GM23338 (cell line): ENCODE measurements at regions not wholly inside any gene's neighbourhood (a gene's known extent, or its start where the extent isn't known, plus 50 kb on each side); places are given as distances from the start of the nearest gene placed in this dataset.

Source experiments
- ATAC-seq: fragments of 200-7000 bp; cut with Tn5 transposase; 3 replicates; pipeline ENCODE4 v1.9.1; 2020
- DNase-seq: peaks from one replicate; pipeline ENCODE4 v3.0.0-alpha.2; 2015; ENCODE audit warnings: low spot score
- H2AFZ ChIP-seq: fragments of 200-600 bp; sonication (generic); 2 replicates; pipeline ENCODE4 v1.8.0; 2016; ENCODE audit warnings: antibody characterized with exemption, mild to moderate bottlenecking, moderate library complexity
- H3F3A ChIP-seq: fragments of 200-600 bp; sonication (generic); replicated peaks from 2 replicates; pipeline ENCODE4 v1.8.0; 2017; ENCODE audit warnings: antibody characterized with exemption, mixed run types, low read depth
- H3K27ac ChIP-seq: fragments of 200-600 bp; sonication (generic); 2 replicates; pipeline ENCODE4 v1.6.1; 2016; ENCODE audit warnings: low read depth
- H3K27me3 ChIP-seq: fragments of 200-600 bp; sonication (generic); 2 replicates; pipeline ENCODE4 v1.8.0; 2016; ENCODE audit warnings: mild to moderate bottlenecking, mixed run types, moderate library complexity; ENCODE audit not compliant: insufficient read depth
- H3K36me3 ChIP-seq: fragments of 200-600 bp; sonication (generic); 2 replicates; pipeline ENCODE4 v1.8.0; 2016; ENCODE audit warnings: mild to moderate bottlenecking; ENCODE audit not compliant: insufficient read depth
- H3K4me1 ChIP-seq: fragments of 200-600 bp; sonication (generic); 2 replicates; pipeline ENCODE4 v1.8.0; 2016; ENCODE audit warnings: mild to moderate bottlenecking, moderate library complexity; ENCODE audit not compliant: insufficient read depth
- H3K4me2 ChIP-seq: fragments of 200-600 bp; sonication (generic); 2 replicates; pipeline ENCODE4 v1.7.1; 2017; ENCODE audit warnings: mixed run types
- H3K4me3 ChIP-seq: fragments of 200-600 bp; sonication (generic); 2 replicates; pipeline ENCODE4 v1.6.1; 2016; ENCODE audit warnings: mixed run types
- H3K79me2 ChIP-seq: fragments of 200-600 bp; sonication (generic); replicated peaks from 2 replicates; pipeline ENCODE4 v1.8.0; 2017; ENCODE audit warnings: mild to moderate bottlenecking; ENCODE audit not compliant: insufficient read depth
- H3K9me2 ChIP-seq: fragments of 200-600 bp; sonication (generic); 2 replicates; pipeline ENCODE4 v1.8.0; 2017; ENCODE audit not compliant: insufficient read depth
- H4K20me1 ChIP-seq: fragments of 200-600 bp; sonication (generic); replicated peaks from 2 replicates; pipeline ENCODE4 v1.8.0; 2017; ENCODE audit warnings: mild to moderate bottlenecking; ENCODE audit not compliant: insufficient read depth
- H3K27ac Mint-ChIP-seq: 2 replicates; pipeline ENCODE4 v1.8.0; 2020; ENCODE audit warnings: inconsistent platforms, mild to moderate bottlenecking, moderate library complexity, mixed read lengths
- H3K27me3 Mint-ChIP-seq: 3 replicates; pipeline ENCODE4 v1.8.0; 2022; ENCODE audit warnings: low read depth, mild to moderate bottlenecking, moderate library complexity, mixed read lengths, inconsistent platforms; ENCODE audit not compliant: insufficient read depth, poor library complexity
- H3K36me3 Mint-ChIP-seq: 3 replicates; pipeline ENCODE4 v1.8.0; 2021; ENCODE audit warnings: low read depth, mild to moderate bottlenecking, inconsistent platforms, moderate library complexity, mixed read lengths
- H3K4me1 Mint-ChIP-seq: 3 replicates; pipeline ENCODE4 v1.8.0; 2020; ENCODE audit warnings: mild to moderate bottlenecking, inconsistent platforms, mixed read lengths
- H3K4me3 Mint-ChIP-seq: 3 replicates; pipeline ENCODE4 v1.8.0; 2021; ENCODE audit warnings: moderate library complexity, mild to moderate bottlenecking, inconsistent platforms, mixed read lengths
- H3K9me3 Mint-ChIP-seq: 3 replicates; pipeline ENCODE4 v1.8.0; 2020; ENCODE audit warnings: moderate library complexity, mild to moderate bottlenecking, inconsistent platforms, mixed read lengths
- CREB1 ChIP-seq: fragments of 250-450 bp; sonication (Bioruptor Pico); IDR thresholded peaks from 2 replicates; pipeline ENCODE4 v1.5.0; 2020; ENCODE audit warnings: low read depth, mild to moderate bottlenecking, moderate library complexity
- CTCF ChIP-seq, 2 experiments: fragments of 200-600 bp in 1 of 2; sonication (generic) in 1 of 2; conservative IDR thresholded peaks; 2 replicates each; pipeline versions ENCODE4 v1.5.1 to v1.6.1; 2016 to 2017; ENCODE audit warnings: antibody characterized with exemption in 2 of 2, low read depth in 2 of 2, mild to moderate bottlenecking in 2 of 2, moderate library complexity in 1 of 2
- ETS1 ChIP-seq: IDR thresholded peaks from 2 replicates; pipeline ENCODE4 v1.6.1; 2016; ENCODE audit warnings: antibody characterized with exemption
- EZH2 ChIP-seq: fragments of 200-600 bp; sonication (generic); IDR thresholded peaks from one replicate; pipeline ENCODE4 v1.8.0; 2017; ENCODE audit warnings: antibody characterized with exemption, mild to moderate bottlenecking, low read depth; ENCODE audit not compliant: unreplicated experiment
- EZH2phosphoT487 ChIP-seq: fragments of 200-600 bp; sonication (generic); IDR thresholded peaks from one replicate; pipeline ENCODE4 v1.8.1; 2018; ENCODE audit warnings: antibody characterized with exemption; ENCODE audit not compliant: unreplicated experiment
- JUNB ChIP-seq: IDR thresholded peaks from one replicate; pipeline ENCODE4 v1.6.1; 2016; ENCODE audit warnings: antibody characterized with exemption; ENCODE audit not compliant: unreplicated experiment
- NANOG ChIP-seq: IDR thresholded peaks from 2 replicates; pipeline ENCODE4 v1.6.1; 2016; ENCODE audit warnings: antibody characterized with exemption, borderline replicate concordance
- POLR2AphosphoS5 ChIP-seq: IDR thresholded peaks from 2 replicates; pipeline ENCODE4 v1.6.1; 2016; ENCODE audit warnings: antibody characterized with exemption, low read depth
- REST ChIP-seq: IDR thresholded peaks from one replicate; pipeline ENCODE4 v1.6.1; 2018; ENCODE audit warnings: antibody characterized with exemption; ENCODE audit not compliant: unreplicated experiment
- STAT1 ChIP-seq: IDR thresholded peaks from one replicate; pipeline ENCODE4 v1.6.1; 2016; ENCODE audit warnings: antibody characterized with exemption; ENCODE audit not compliant: unreplicated experiment
- ZNF114 ChIP-seq: fragments of 250-450 bp; sonication (Bioruptor Pico); IDR thresholded peaks from 2 replicates; pipeline ENCODE4 v1.5.0; 2020; ENCODE audit warnings: mild to moderate bottlenecking, moderate library complexity
- ZNF331 ChIP-seq: fragments of 250-450 bp; sonication (Bioruptor Pico); IDR thresholded peaks from 2 replicates; pipeline ENCODE4 v1.5.0; 2020; ENCODE audit warnings: low read depth, mild to moderate bottlenecking, moderate library complexity
- ZNF462 ChIP-seq: fragments of 250-450 bp; sonication (Bioruptor Pico); IDR thresholded peaks from 2 replicates; pipeline ENCODE4 v1.5.0; 2020; ENCODE audit warnings: mild to moderate bottlenecking, moderate library complexity

GRCh38 chr2:7905756-7906155 lies 776.1 kb upstream of the ID2 start:
- Histone ChIP-seq H4K20me1 (no peaks in the 10 kb centered on the region), H3K27ac (no peak overlapping the region), H3K79me2 (no peaks in the 10 kb centered on the region), H3K36me3 (peaks cover 7% of the 10 kb centered on the region; the same call in 1 of the 2 replicates), H3K4me1 (peaks cover 1% of the 10 kb centered on the region), H2AFZ (no peak overlapping the region), H3K9me2 (peaks cover 9% of the 10 kb centered on the region), H3F3A (no peaks in the 10 kb centered on the region), H3K4me2 (no peak overlapping the region), H3K27me3 (no peaks in the 10 kb centered on the region), H3K4me3 (no peak overlapping the region)
- H3K4me1 Mint-ChIP-seq, result peaks cover 20% of the 10 kb centered on the region
- H3K36me3 Mint-ChIP-seq, result peaks cover 37% of the 10 kb centered on the region
- H3K27me3 Mint-ChIP-seq, result peaks cover 2% of the 10 kb centered on the region
- no peak overlapping the region for H3K4me3 Mint-ChIP-seq
- peaks cover 21% of the 10 kb centered on the region for H3K9me3 Mint-ChIP-seq
- no peak for DNase-seq
- no peak overlapping the region for H3K27ac Mint-ChIP-seq
- ATAC-seq, result no peak
- TF ChIP-seq ETS1, result no peak
- no peak for TF ChIP-seq POLR2AphosphoS5
- no peak for TF ChIP-seq ZNF331
- no peak for TF ChIP-seq REST
- TF ChIP-seq JUNB, result no peak
- no peak for TF ChIP-seq EZH2
- TF ChIP-seq EZH2phosphoT487, result no peak
- TF ChIP-seq NANOG, result no peak
- TF ChIP-seq CTCF (conservative IDR thresholded peaks at IDR 0.05; ENCODE audit: low read depth in 2 of 2), result no peak
- no peak for TF ChIP-seq CREB1
- no peak for TF ChIP-seq STAT1
- no peak for TF ChIP-seq ZNF114 (CRISPR knock-in tag)
- TF ChIP-seq ZNF462 (CRISPR knock-in tag), result no peak
